ENCODE measurements at regions not wholly inside any gene's neighbourhood (a gene's known extent, or its start where the extent isn't known, plus 50 kb on each side); places are given as distances from the start of the nearest gene placed in this dataset.

DNA sequence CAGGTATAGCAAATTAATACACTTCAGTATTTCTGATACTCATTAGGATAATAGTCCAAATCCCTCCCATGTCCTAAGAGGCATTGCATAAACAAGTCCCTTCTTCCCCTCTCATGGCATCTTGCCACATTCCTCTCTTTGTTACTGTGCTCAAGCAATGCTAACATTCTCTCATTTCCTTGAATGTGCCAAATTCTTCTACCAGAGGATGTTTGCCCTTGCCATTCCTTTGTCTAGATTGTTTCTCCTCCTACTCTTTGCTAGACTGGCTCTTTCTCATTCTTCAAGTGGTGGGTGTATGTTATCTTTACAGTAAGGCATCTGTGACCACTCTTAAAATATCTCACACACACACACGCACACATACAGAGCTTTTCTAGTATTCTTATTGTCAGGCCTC, 621.0 kb upstream of the CXADR start:
- TF ChIP-seq EZH2 (IDR thresholded peaks at IDR 0.05; ENCODE audit: insufficient read depth, poor library complexity, severe bottlenecking) (no peak), EZH2phosphoT487 (IDR thresholded peaks at IDR 0.05; ENCODE audit: insufficient read depth, low read depth) (no peak)

Data from GM23248 (cell line).